ENCODE measurements at regions not wholly inside any gene's neighbourhood (a gene's known extent, or its start where the extent isn't known, plus 50 kb on each side); places are given as distances from the start of the nearest gene placed in this dataset.

DNA sequence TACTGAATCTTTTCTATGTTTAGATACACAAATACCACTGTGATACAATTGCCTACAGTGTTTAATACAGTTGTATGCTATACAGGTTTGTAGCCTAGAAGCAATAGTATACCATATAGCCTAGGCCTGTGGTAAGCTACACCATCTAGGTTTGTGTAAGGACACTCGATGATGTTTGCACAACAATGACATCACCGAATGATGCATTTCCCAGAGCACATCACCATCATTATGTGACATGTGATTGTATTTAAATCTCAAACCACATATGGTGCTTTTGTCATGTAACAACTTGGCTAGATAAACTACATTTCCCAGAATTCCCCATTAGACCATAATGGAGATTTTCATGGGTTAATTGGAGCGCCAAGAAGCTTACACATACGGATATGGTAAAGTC is 128.4 kb upstream of the CPNE8 start:
- Histone ChIP-seq H3K27ac (no peak overlapping the region), H3K4me3 (no peak overlapping the region), H3K4me1 (no peaks in the 10 kb centered on the region), H3K27me3 (no peaks in the 10 kb centered on the region), H3K9me3 (no peaks in the 10 kb centered on the region), H3K36me3 (no peaks in the 10 kb centered on the region)
- DNase-seq (no peak), ATAC-seq (ENCODE audit: low FRiP score in 2 of 2) (no peak)
- 87 to 95% methylated on average over 4 of the region's 4 CpGs for WGBS, 2 donors
- TF ChIP-seq POLR2A (IDR thresholded peaks at IDR 0.05) (no peak), EP300 (IDR thresholded peaks at IDR 0.05) (no peak), POLR2AphosphoS5 (IDR thresholded peaks at IDR 0.05) (no peak)
- TF ChIP-seq, protein P1, sequence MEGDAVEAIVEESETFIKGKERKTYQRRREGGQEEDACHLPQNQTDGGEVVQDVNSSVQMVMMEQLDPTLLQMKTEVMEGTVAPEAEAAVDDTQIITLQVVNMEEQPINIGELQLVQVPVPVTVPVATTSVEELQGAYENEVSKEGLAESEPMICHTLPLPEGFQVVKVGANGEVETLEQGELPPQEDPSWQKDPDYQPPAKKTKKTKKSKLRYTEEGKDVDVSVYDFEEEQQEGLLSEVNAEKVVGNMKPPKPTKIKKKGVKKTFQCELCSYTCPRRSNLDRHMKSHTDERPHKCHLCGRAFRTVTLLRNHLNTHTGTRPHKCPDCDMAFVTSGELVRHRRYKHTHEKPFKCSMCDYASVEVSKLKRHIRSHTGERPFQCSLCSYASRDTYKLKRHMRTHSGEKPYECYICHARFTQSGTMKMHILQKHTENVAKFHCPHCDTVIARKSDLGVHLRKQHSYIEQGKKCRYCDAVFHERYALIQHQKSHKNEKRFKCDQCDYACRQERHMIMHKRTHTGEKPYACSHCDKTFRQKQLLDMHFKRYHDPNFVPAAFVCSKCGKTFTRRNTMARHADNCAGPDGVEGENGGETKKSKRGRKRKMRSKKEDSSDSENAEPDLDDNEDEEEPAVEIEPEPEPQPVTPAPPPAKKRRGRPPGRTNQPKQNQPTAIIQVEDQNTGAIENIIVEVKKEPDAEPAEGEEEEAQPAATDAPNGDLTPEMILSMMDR (IDR thresholded peaks at IDR 0.05), result no peak

GRCh38 chr12:39032448-39032847 is 127.1 kb upstream of the CPNE8 start:
- H3K9me3 ChIP-seq, result no peaks in the 10 kb centered on the region
- H3K4me3 ChIP-seq, result no peak overlapping the region
- 86 to 91% methylated on average over 2 of the region's 2 CpGs for WGBS, 2 donors
- ATAC-seq (ENCODE audit: low FRiP score in 2 of 2) (no peak), DNase-seq (no peak)
- TF ChIP-seq POLR2AphosphoS5 (IDR thresholded peaks at IDR 0.05) (no peak), EP300 (IDR thresholded peaks at IDR 0.05) (no peak), POLR2A (IDR thresholded peaks at IDR 0.05) (no peak)
- TF ChIP-seq, protein P1 (IDR thresholded peaks at IDR 0.05), result no peak
- H3K36me3 ChIP-seq, result no peaks in the 10 kb centered on the region
- no peaks in the 10 kb centered on the region for H3K27me3 ChIP-seq
- no peaks in the 10 kb centered on the region for H3K4me1 ChIP-seq
- no peak overlapping the region for H3K27ac ChIP-seq

GRCh38 chr12:39032034-39032433 is 126.6 kb upstream of the CPNE8 start:
- no peak for DNase-seq
- Histone ChIP-seq H3K27ac (no peak overlapping the region), H3K4me1 (no peaks in the 10 kb centered on the region), H3K9me3 (no peaks in the 10 kb centered on the region), H3K36me3 (no peaks in the 10 kb centered on the region), H3K27me3 (no peaks in the 10 kb centered on the region), H3K4me3 (no peak overlapping the region)
- TF ChIP-seq POLR2AphosphoS5 (IDR thresholded peaks at IDR 0.05), result no peak
- TF ChIP-seq POLR2A (IDR thresholded peaks at IDR 0.05), result no peak
- TF ChIP-seq, protein P1 (IDR thresholded peaks at IDR 0.05), result no peak
- no peak for TF ChIP-seq EP300 (IDR thresholded peaks at IDR 0.05)
- no peak for ATAC-seq (ENCODE audit: low FRiP score in 2 of 2)

DNA sequence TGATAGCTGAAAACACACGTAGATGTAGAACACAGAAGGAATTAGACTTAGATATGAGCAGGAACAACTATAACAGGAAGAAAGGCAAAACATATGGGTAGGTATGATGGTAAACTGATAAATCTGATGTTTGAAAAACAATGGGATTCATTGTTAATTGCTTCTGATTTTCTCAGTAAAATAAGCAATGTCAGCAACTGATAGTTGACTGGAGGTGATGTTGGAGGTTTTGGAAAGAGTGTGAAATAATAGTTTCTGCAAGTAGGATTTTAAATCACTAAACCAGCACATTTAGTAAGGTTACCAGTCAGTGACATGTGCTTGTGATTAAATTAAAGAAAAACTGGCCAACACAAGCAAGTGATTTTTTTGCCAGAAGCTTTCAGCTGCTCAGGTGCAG is 123.0 kb upstream of the CPNE8 start:
- Histone ChIP-seq H3K27ac (no peak overlapping the region), H3K4me1 (no peaks in the 10 kb centered on the region), H3K27me3 (no peaks in the 10 kb centered on the region), H3K9me3 (no peaks in the 10 kb centered on the region), H3K36me3 (no peaks in the 10 kb centered on the region), H3K4me3 (no peak overlapping the region)
- no peak for TF ChIP-seq POLR2A (IDR thresholded peaks at IDR 0.05)
- no peak for TF ChIP-seq EP300 (IDR thresholded peaks at IDR 0.05)
- no peak for TF ChIP-seq POLR2AphosphoS5 (IDR thresholded peaks at IDR 0.05)
- TF ChIP-seq, protein P1 (IDR thresholded peaks at IDR 0.05), result no peak
- 68 to 75% methylated on average over 1 of the region's 1 CpG for WGBS, 2 donors
- no peak for ATAC-seq (ENCODE audit: low FRiP score in 2 of 2)
- no peak for DNase-seq

- TF ChIP-seq EP300 (IDR thresholded peaks at IDR 0.05) (no peak), POLR2AphosphoS5 (IDR thresholded peaks at IDR 0.05) (no peak), POLR2A (IDR thresholded peaks at IDR 0.05) (no peak)
- TF ChIP-seq, protein P1 (IDR thresholded peaks at IDR 0.05), result no peak
- Histone ChIP-seq H3K36me3 (no peaks in the 10 kb centered on the region), H3K4me1 (no peaks in the 10 kb centered on the region), H3K27ac (no peak overlapping the region), H3K27me3 (no peaks in the 10 kb centered on the region), H3K4me3 (no peak overlapping the region), H3K9me3 (no peaks in the 10 kb centered on the region)
- 61 to 67% methylated on average over 1 of the region's 1 CpG for WGBS, 2 donors
- no peak for DNase-seq
- ATAC-seq (ENCODE audit: low FRiP score in 2 of 2), result no peak
Observed at GRCh38 chr12:39012870-39013269, 107.5 kb upstream of the CPNE8 start.
